Natural killer cell (primary cell): ENCODE measurements at regions not wholly inside any gene's neighbourhood (a gene's known extent, or its start where the extent isn't known, plus 50 kb on each side); places are given as distances from the start of the nearest gene placed in this dataset.

Source experiments
- ATAC-seq, 3 donors: fragments of 150-1000 bp in 2 of 3; fragments of 200-7000 bp in 1 of 3; cut with Tn5 transposase; 1 replicate in 1 of 3; 2 replicates in 2 of 3; pipeline ENCODE4 v1.10.0; 2021; ENCODE audit warnings: mild to moderate bottlenecking in 2 of 3, moderate library complexity in 2 of 3
- DNase-seq, 2 donors: peaks; one replicate each; pipeline versions ENCODE4 v3.0.0 to v3.0.0-alpha.2; 2013 to 2021; ENCODE audit warnings: mixed read lengths in 1 of 2
- H3K27ac ChIP-seq: one replicate; pipeline ENCODE4 v1.5.1; 2013; ENCODE audit warnings: mild to moderate bottlenecking, low read length
- H3K27me3 ChIP-seq: one replicate; pipeline ENCODE4 v1.6.1; 2013; ENCODE audit warnings: low read length; ENCODE audit not compliant: control insufficient read depth, insufficient read depth
- H3K36me3 ChIP-seq: one replicate; pipeline ENCODE4 v1.6.1; 2013; ENCODE audit warnings: low read length; ENCODE audit not compliant: control insufficient read depth, insufficient read depth
- H3K4me1 ChIP-seq: one replicate; pipeline ENCODE4 v1.6.1; 2013; ENCODE audit warnings: low read length; ENCODE audit not compliant: control insufficient read depth, insufficient read depth
- H3K4me3 ChIP-seq: one replicate; pipeline ENCODE4 v1.5.1; 2013; ENCODE audit warnings: low read length
- H3K9me3 ChIP-seq: one replicate; pipeline ENCODE4 v1.6.1; 2013; ENCODE audit warnings: low read length; ENCODE audit not compliant: control insufficient read depth, insufficient read depth
- H3K27ac Mint-ChIP-seq, 2 donors: one replicate each; pipeline ENCODE4 v1.8.0; 2022; ENCODE audit warnings: mild to moderate bottlenecking in 2 of 2, mixed read lengths in 2 of 2, moderate library complexity in 1 of 2
- H3K27me3 Mint-ChIP-seq, 2 donors: one replicate each; pipeline ENCODE4 v1.8.0; 2022; ENCODE audit warnings: low read depth in 2 of 2, mixed read lengths in 2 of 2
- H3K36me3 Mint-ChIP-seq: one replicate; pipeline ENCODE4 v1.8.0; 2022; ENCODE audit warnings: mixed read lengths
- H3K4me1 Mint-ChIP-seq, 2 donors: one replicate each; pipeline ENCODE4 v1.8.0; 2022; ENCODE audit warnings: mixed read lengths in 2 of 2
- H3K4me3 Mint-ChIP-seq: one replicate; pipeline ENCODE4 v1.8.0; 2022; ENCODE audit warnings: mild to moderate bottlenecking, moderate library complexity, mixed read lengths
- H3K9me3 Mint-ChIP-seq, 2 donors: one replicate each; pipeline ENCODE4 v1.8.0; 2022; ENCODE audit warnings: mixed read lengths in 2 of 2
- CTCF ChIP-seq: fragments of 200-600 bp; IDR thresholded peaks from one replicate; pipeline ENCODE4 v1.8.0; 2022; ENCODE audit warnings: antibody characterized with exemption
- WGBS: methylation state at CpG from one replicate; pipeline ENCODE4 v1.1.7; 2013; ENCODE audit warnings: missing lambda C conversion rate; ENCODE audit not compliant: insufficient coverage; 5-methylcytosine and 5-hydroxymethylcytosine counted together
- intact Hi-C: fragments of 100-400 bp; cut with micrococcal nuclease; formaldehyde crosslinking; loops from one replicate; pipeline ENCODE4 v1.14.2; 2022

- no peak for ATAC-seq
- intact Hi-C loops: no loop called here
- no peak for TF ChIP-seq CTCF
These were observed 69.0 kb downstream of the HDGFL1 start for GRCh38 chr6:22638320-22638719.

GRCh38 chr6:22642254-22642653 is 72.9 kb downstream of the HDGFL1 start:
- Mint-ChIP-seq H3K27ac (no peak overlapping the region), H3K27me3 (no peaks in the 10 kb centered on the region), H3K4me3 (no peak overlapping the region), H3K9me3 (no peaks in the 10 kb centered on the region), H3K4me1 (no peaks in the 10 kb centered on the region), H3K36me3 (no peaks in the 10 kb centered on the region)
- Histone ChIP-seq H3K36me3 (no peaks in the 10 kb centered on the region), H3K27me3 (no peaks in the 10 kb centered on the region), H3K4me3 (no peak overlapping the region), H3K27ac (no peak overlapping the region), H3K9me3 (no peaks in the 10 kb centered on the region), H3K4me1 (no peaks in the 10 kb centered on the region)
- DNase-seq: no peak
- no CpG with 5 or more reads among the region's 2 CpGs for WGBS
- no peak for TF ChIP-seq CTCF
- intact Hi-C loops: no loop called here
- no peak for ATAC-seq

More at GRCh38 chr6:22638320-22638719, 69.0 kb downstream of the HDGFL1 start:
- no peak for DNase-seq
- H3K4me1 ChIP-seq: no peaks in the 10 kb centered on the region
- H3K27ac Mint-ChIP-seq: no peak overlapping the region
- H3K9me3 ChIP-seq: no peaks in the 10 kb centered on the region
- H3K27me3 ChIP-seq: no peaks in the 10 kb centered on the region
- H3K36me3 Mint-ChIP-seq: no peaks in the 10 kb centered on the region
- no peak overlapping the region for H3K4me3 Mint-ChIP-seq
- H3K36me3 ChIP-seq: no peaks in the 10 kb centered on the region
- no peaks in the 10 kb centered on the region for H3K9me3 Mint-ChIP-seq
- no peaks in the 10 kb centered on the region for H3K27me3 Mint-ChIP-seq
- 0% methylated on average over 1 of the region's 3 CpGs for WGBS
- H3K27ac ChIP-seq: no peak overlapping the region
- no peak overlapping the region for H3K4me3 ChIP-seq
- no peaks in the 10 kb centered on the region for H3K4me1 Mint-ChIP-seq

- Mint-ChIP-seq H3K27me3 (no peaks in the 10 kb centered on the region), H3K9me3 (no peaks in the 10 kb centered on the region), H3K4me1 (no peaks in the 10 kb centered on the region), H3K36me3 (no peaks in the 10 kb centered on the region), H3K4me3 (no peak overlapping the region), H3K27ac (no peak overlapping the region)
- H3K9me3 ChIP-seq: no peaks in the 10 kb centered on the region
- H3K4me3 ChIP-seq: no peak overlapping the region
- TF ChIP-seq CTCF: no peak
- no peaks in the 10 kb centered on the region for H3K36me3 ChIP-seq
- 86% methylated on average over 8 of the region's 10 CpGs for WGBS
- H3K27ac ChIP-seq: no peak overlapping the region
- H3K27me3 ChIP-seq: no peaks in the 10 kb centered on the region
- ATAC-seq: no peak
- no peaks in the 10 kb centered on the region for H3K4me1 ChIP-seq
- intact Hi-C loops: no loop called here
- no peak for DNase-seq
These were observed 74.4 kb downstream of the HDGFL1 start for GRCh38 chr6:22643780-22644179.

- intact Hi-C loops: no loop called here
- H3K4me3 Mint-ChIP-seq: no peak overlapping the region
- H3K4me3 ChIP-seq: no peak overlapping the region
- DNase-seq (no peak), ATAC-seq (no peak)
- H3K36me3 Mint-ChIP-seq: no peaks in the 10 kb centered on the region
- no peaks in the 10 kb centered on the region for H3K27me3 ChIP-seq
- no peaks in the 10 kb centered on the region for H3K36me3 ChIP-seq
- H3K27ac Mint-ChIP-seq: no peak overlapping the region
- no peak overlapping the region for H3K27ac ChIP-seq
- no peaks in the 10 kb centered on the region for H3K4me1 Mint-ChIP-seq
- H3K27me3 Mint-ChIP-seq: no peaks in the 10 kb centered on the region
- no peaks in the 10 kb centered on the region for H3K4me1 ChIP-seq
- no peak for TF ChIP-seq CTCF
- WGBS: 92% methylated on average over 3 of the region's 3 CpGs
- no peaks in the 10 kb centered on the region for H3K9me3 Mint-ChIP-seq
- H3K9me3 ChIP-seq: no peaks in the 10 kb centered on the region
These were observed 78.4 kb downstream of the HDGFL1 start for GRCh38 chr6:22647719-22648118.
